ENCODE measurements at regions not wholly inside any gene's neighbourhood (a gene's known extent, or its start where the extent isn't known, plus 50 kb on each side); places are given as distances from the start of the nearest gene placed in this dataset.

- TF ChIP-seq ZNF263 (CRISPR knock-in tag; IDR thresholded peaks at IDR 0.05; ENCODE audit: low read depth) (no peak), ZNF671 (CRISPR knock-in tag; IDR thresholded peaks at IDR 0.05) (no peak), NFE2L1 (CRISPR knock-in tag; IDR thresholded peaks at IDR 0.05) (no peak), ELF4 (CRISPR knock-in tag; IDR thresholded peaks at IDR 0.05; ENCODE audit: low read depth) (no peak), GABPB1 (CRISPR knock-in tag; IDR thresholded peaks at IDR 0.05) (no peak), IRF1 (CRISPR knock-in tag; IDR thresholded peaks at IDR 0.05) (no peak)
- TF ChIP-seq, protein P1, sequence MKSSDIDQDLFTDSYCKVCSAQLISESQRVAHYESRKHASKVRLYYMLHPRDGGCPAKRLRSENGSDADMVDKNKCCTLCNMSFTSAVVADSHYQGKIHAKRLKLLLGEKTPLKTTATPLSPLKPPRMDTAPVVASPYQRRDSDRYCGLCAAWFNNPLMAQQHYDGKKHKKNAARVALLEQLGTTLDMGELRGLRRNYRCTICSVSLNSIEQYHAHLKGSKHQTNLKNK (CRISPR knock-in tag; IDR thresholded peaks at IDR 0.05), result no peak
- Mint-ChIP-seq H3K9me3 (peaks cover 5% of the 10 kb centered on the region; the same call in 1 of the 2 replicates), H3K27ac (no peak overlapping the region), H3K4me3 (no peak overlapping the region), H3K36me3 (no peaks in the 10 kb centered on the region), H3K27me3 (ENCODE audit: low read depth) (peaks cover 6% of the 10 kb centered on the region), H3K4me1 (peaks cover 22% of the 10 kb centered on the region)
- DNase-seq (ENCODE audit: low spot score), result no peak
- CTCF ChIA-PET, result no interaction called here
- ATAC-seq, result no peak
- POLR2A ChIA-PET, result no interaction called here
Measured at GRCh38 chr11:134949121-134950090, 537.4 kb upstream of the B3GAT1 start.

- TF ChIP-seq GABPB1 (CRISPR knock-in tag; IDR thresholded peaks at IDR 0.05) (no peak), ZNF263 (CRISPR knock-in tag; IDR thresholded peaks at IDR 0.05; ENCODE audit: low read depth) (no peak), JUN (CRISPR knock-in tag; IDR thresholded peaks at IDR 0.05) (no peak), ATF1 (CRISPR knock-in tag; IDR thresholded peaks at IDR 0.05) (no peak), TEAD4 (CRISPR knock-in tag; IDR thresholded peaks at IDR 0.05) (no peak), ELF4 (CRISPR knock-in tag; IDR thresholded peaks at IDR 0.05; ENCODE audit: low read depth) (no peak), GTF2I (CRISPR knock-in tag; conservative IDR thresholded peaks at IDR 0.05) (no peak), ZBTB21 (CRISPR knock-in tag; IDR thresholded peaks at IDR 0.05; ENCODE audit: borderline replicate concordance) (no peak), NFE2L1 (CRISPR knock-in tag; IDR thresholded peaks at IDR 0.05) (no peak), MXD4 (CRISPR knock-in tag; IDR thresholded peaks at IDR 0.05; ENCODE audit: borderline replicate concordance) (no peak), RORB (CRISPR knock-in tag; IDR thresholded peaks at IDR 0.05) (no peak)
- TF ChIP-seq, protein P2, sequence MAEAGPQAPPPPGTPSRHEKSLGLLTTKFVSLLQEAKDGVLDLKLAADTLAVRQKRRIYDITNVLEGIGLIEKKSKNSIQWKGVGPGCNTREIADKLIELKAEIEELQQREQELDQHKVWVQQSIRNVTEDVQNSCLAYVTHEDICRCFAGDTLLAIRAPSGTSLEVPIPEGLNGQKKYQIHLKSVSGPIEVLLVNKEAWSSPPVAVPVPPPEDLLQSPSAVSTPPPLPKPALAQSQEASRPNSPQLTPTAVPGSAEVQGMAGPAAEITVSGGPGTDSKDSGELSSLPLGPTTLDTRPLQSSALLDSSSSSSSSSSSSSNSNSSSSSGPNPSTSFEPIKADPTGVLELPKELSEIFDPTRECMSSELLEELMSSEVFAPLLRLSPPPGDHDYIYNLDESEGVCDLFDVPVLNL (CRISPR knock-in tag; IDR thresholded peaks at IDR 0.05; ENCODE audit: borderline replicate concordance, low read depth), result no peak
- TF ChIP-seq, protein P3, sequence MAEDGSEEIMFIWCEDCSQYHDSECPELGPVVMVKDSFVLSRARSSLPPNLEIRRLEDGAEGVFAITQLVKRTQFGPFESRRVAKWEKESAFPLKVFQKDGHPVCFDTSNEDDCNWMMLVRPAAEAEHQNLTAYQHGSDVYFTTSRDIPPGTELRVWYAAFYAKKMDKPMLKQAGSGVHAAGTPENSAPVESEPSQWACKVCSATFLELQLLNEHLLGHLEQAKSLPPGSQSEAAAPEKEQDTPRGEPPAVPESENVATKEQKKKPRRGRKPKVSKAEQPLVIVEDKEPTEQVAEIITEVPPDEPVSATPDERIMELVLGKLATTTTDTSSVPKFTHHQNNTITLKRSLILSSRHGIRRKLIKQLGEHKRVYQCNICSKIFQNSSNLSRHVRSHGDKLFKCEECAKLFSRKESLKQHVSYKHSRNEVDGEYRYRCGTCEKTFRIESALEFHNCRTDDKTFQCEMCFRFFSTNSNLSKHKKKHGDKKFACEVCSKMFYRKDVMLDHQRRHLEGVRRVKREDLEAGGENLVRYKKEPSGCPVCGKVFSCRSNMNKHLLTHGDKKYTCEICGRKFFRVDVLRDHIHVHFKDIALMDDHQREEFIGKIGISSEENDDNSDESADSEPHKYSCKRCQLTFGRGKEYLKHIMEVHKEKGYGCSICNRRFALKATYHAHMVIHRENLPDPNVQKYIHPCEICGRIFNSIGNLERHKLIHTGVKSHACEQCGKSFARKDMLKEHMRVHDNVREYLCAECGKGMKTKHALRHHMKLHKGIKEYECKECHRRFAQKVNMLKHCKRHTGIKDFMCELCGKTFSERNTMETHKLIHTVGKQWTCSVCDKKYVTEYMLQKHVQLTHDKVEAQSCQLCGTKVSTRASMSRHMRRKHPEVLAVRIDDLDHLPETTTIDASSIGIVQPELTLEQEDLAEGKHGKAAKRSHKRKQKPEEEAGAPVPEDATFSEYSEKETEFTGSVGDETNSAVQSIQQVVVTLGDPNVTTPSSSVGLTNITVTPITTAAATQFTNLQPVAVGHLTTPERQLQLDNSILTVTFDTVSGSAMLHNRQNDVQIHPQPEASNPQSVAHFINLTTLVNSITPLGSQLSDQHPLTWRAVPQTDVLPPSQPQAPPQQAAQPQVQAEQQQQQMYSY (CRISPR knock-in tag; IDR thresholded peaks at IDR 0.05), result no peak
- Mint-ChIP-seq H3K27me3 (ENCODE audit: low read depth) (peaks cover 6% of the 10 kb centered on the region), H3K36me3 (no peaks in the 10 kb centered on the region), H3K27ac (no peak overlapping the region), H3K9me3 (no peaks in the 10 kb centered on the region), H3K4me3 (no peak overlapping the region), H3K4me1 (peaks cover 33% of the 10 kb centered on the region)
- DNase-seq (ENCODE audit: low spot score) (no peak), ATAC-seq (no peak)
- ChIA-PET CTCF (no interaction called here), POLR2A (no interaction called here)
Measured at GRCh38 chr11:134947556-134947955, 535.5 kb upstream of the B3GAT1 start.

Data from WTC11 (cell line).